Keratinocyte (primary cell): ENCODE measurements at regions not wholly inside any gene's neighbourhood (a gene's known extent, or its start where the extent isn't known, plus 50 kb on each side); places are given as distances from the start of the nearest gene placed in this dataset.

Experiments used
- DNase-seq: peaks from one replicate; pipeline ENCODE4 v3.0.0-alpha.2; 2011; ENCODE audit warnings: low read depth, missing footprints, low spot score
- FAIRE-seq: peaks from 2 replicates; lab custom pipeline; 2011; peaks lifted over from hg19 to GRCh38; lab: Jason Lieb, UNC
- H2AFZ ChIP-seq: 2 replicates; pipeline ENCODE4 v1.6.0; 2012; ENCODE audit warnings: low read length, control low read depth, inconsistent platforms; ENCODE audit not compliant: control insufficient read depth
- H3K27ac ChIP-seq: 2 replicates; pipeline ENCODE4 v1.5.1; 2011; ENCODE audit warnings: low read length; ENCODE audit not compliant: control insufficient read depth, insufficient read depth
- H3K27me3 ChIP-seq: 3 replicates; pipeline ENCODE4 v1.6.0; 2011; ENCODE audit warnings: low read length; ENCODE audit not compliant: control insufficient read depth, insufficient read depth; ENCODE audit errors: extremely low read depth
- H3K36me3 ChIP-seq, 2 experiments: 2 replicates in 1 of 2; 3 replicates in 1 of 2; pipeline ENCODE4 v1.5.1; 2011; ENCODE audit warnings: low read length in 2 of 2, mild to moderate bottlenecking in 1 of 2; ENCODE audit not compliant: control insufficient read depth in 2 of 2, insufficient read depth in 2 of 2; ENCODE audit errors: extremely low read depth in 1 of 2
- H3K4me1 ChIP-seq: 3 replicates; pipeline ENCODE4 v1.5.1; 2011; ENCODE audit warnings: low read length; ENCODE audit not compliant: control insufficient read depth, insufficient read depth; ENCODE audit errors: extremely low read depth
- H3K4me2 ChIP-seq: 3 replicates; pipeline ENCODE4 v1.6.0; 2011; ENCODE audit warnings: low read depth, low read length; ENCODE audit not compliant: control insufficient read depth, insufficient read depth; ENCODE audit errors: extremely low read depth
- H3K4me3 ChIP-seq, 3 experiments: fragments of 200-600 bp in 1 of 3; sonication (generic) in 1 of 3; 2 replicates in 2 of 3; 3 replicates in 1 of 3; pipeline ENCODE4 v1.5.1; 2011 to 2016; ENCODE audit warnings: low read length in 3 of 3, mild to moderate bottlenecking in 3 of 3, control low read depth in 2 of 3, inconsistent platforms in 1 of 3, low read depth in 1 of 3, mixed read lengths in 1 of 3, mixed run types in 1 of 3, moderate library complexity in 1 of 3; ENCODE audit not compliant: control insufficient read depth in 2 of 3, insufficient read depth in 2 of 3; ENCODE audit errors: extremely low read depth in 1 of 3
- H3K79me2 ChIP-seq: 2 replicates; pipeline ENCODE4 v1.6.0; 2012; ENCODE audit warnings: low read length; ENCODE audit not compliant: control insufficient read depth, insufficient read depth
- H3K9ac ChIP-seq: 3 replicates; pipeline ENCODE4 v1.6.0; 2011; ENCODE audit warnings: low read length; ENCODE audit not compliant: control insufficient read depth, insufficient read depth; ENCODE audit errors: extremely low read depth
- H3K9me1 ChIP-seq: 3 replicates; pipeline ENCODE4 v1.6.0; 2011; ENCODE audit warnings: low read length; ENCODE audit not compliant: control insufficient read depth, insufficient read depth; ENCODE audit errors: extremely low read depth
- H3K9me3 ChIP-seq: 2 replicates; pipeline ENCODE4 v1.5.1; 2012; ENCODE audit warnings: low read depth, low read length; ENCODE audit not compliant: control insufficient read depth
- H4K20me1 ChIP-seq: 3 replicates; pipeline ENCODE4 v1.6.0; 2011; ENCODE audit warnings: low read length; ENCODE audit not compliant: control insufficient read depth, insufficient read depth; ENCODE audit errors: extremely low read depth
- EZH2 ChIP-seq: IDR thresholded peaks from one replicate; pipeline ENCODE4 v1.6.1; 2012; ENCODE audit warnings: inconsistent platforms, mild to moderate bottlenecking, low read length, moderate library complexity
- dilution Hi-C: fragments of 300-500 bp; cut with MboI; formaldehyde crosslinking; loops from one replicate; pipeline ENCODE4 v1.7.0; 2020; ENCODE audit warnings: low sequenced_read_pairs; ENCODE audit not compliant: extremely low pct_ligation_motif_present
- TF ChIP-seq, protein P1 (sequence below), 3 experiments: IDR thresholded peaks in 1 of 3; conservative IDR thresholded peaks in 1 of 3; optimal IDR thresholded peaks in 1 of 3; 2 replicates in 2 of 3; 3 replicates in 1 of 3; pipeline versions ENCODE3 to v1.5.1; 2011; ENCODE audit warnings: low read length in 3 of 3, mild to moderate bottlenecking in 3 of 3, moderate library complexity in 2 of 3, control low read depth in 1 of 3, inconsistent platforms in 1 of 3; ENCODE audit not compliant: insufficient read depth in 2 of 3; ENCODE audit errors: extremely low read depth in 1 of 3

DNA sequence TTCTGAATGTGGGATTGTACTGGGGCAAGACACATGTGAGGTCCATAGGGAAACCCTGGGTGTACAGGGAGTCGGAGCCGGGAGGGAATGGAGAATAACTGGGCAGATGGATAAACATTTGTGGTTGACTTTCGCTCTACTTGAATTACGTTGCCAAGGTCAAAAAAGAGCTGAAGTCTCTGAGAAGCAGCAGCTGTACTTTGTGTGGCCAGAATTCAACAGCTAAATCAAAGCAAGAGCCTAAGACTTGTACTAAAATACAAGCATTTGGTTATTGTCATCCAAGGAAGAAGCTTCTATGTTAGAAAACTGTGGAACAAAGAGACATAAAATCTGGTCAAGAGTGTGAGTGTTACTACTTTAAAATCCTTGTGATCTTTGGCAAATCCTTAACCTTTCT is 457.2 kb downstream of the ARL4A start:
- Histone ChIP-seq H3K9me1 (no peaks in the 10 kb centered on the region), H3K36me3 (no peaks in the 10 kb centered on the region), H2AFZ (no peak overlapping the region), H3K9me3 (no peaks in the 10 kb centered on the region), H4K20me1 (no peaks in the 10 kb centered on the region), H3K79me2 (no peaks in the 10 kb centered on the region), H3K4me1 (no peaks in the 10 kb centered on the region), H3K27ac (no peak overlapping the region), H3K9ac (no peak overlapping the region), H3K27me3 (no peaks in the 10 kb centered on the region), H3K4me2 (no peak overlapping the region), H3K4me3 (no peak overlapping the region)
- dilution Hi-C loops, result no loop called here
- no peak for DNase-seq
- no peak for FAIRE-seq
- TF ChIP-seq, protein P1, sequence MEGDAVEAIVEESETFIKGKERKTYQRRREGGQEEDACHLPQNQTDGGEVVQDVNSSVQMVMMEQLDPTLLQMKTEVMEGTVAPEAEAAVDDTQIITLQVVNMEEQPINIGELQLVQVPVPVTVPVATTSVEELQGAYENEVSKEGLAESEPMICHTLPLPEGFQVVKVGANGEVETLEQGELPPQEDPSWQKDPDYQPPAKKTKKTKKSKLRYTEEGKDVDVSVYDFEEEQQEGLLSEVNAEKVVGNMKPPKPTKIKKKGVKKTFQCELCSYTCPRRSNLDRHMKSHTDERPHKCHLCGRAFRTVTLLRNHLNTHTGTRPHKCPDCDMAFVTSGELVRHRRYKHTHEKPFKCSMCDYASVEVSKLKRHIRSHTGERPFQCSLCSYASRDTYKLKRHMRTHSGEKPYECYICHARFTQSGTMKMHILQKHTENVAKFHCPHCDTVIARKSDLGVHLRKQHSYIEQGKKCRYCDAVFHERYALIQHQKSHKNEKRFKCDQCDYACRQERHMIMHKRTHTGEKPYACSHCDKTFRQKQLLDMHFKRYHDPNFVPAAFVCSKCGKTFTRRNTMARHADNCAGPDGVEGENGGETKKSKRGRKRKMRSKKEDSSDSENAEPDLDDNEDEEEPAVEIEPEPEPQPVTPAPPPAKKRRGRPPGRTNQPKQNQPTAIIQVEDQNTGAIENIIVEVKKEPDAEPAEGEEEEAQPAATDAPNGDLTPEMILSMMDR (optimal IDR thresholded peaks at IDR 0.05 in 1 of 3, IDR thresholded peaks at IDR 0.05 in 1 of 3, conservative IDR thresholded peaks at IDR 0.05 in 1 of 3; ENCODE audit: extremely low read depth in 1 of 3, insufficient read depth in 2 of 3, low read length in 3 of 3), result no peak
- TF ChIP-seq EZH2, result no peak

DNA sequence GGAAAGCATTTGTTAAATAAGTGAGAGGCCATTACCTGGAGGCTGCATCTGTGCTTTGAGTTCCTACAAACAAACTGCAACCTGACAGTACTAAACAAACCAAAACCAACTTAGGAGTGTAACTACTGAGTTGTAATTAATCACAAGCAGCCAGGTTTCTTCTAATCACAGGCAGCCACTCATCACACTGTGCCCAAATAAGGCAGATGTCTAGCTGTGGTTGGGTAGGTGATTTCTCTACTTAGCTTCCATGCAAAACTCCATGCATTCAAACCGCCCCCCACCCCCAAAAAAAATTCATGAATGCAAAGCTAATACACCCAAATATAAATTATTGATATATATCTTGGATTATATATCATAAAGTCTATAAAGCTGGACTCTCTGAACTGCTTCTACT is 461.1 kb downstream of the ARL4A start:
- Histone ChIP-seq H3K27ac (no peak overlapping the region), H3K36me3 (no peaks in the 10 kb centered on the region), H3K4me1 (no peaks in the 10 kb centered on the region), H3K27me3 (no peaks in the 10 kb centered on the region), H3K9me3 (no peaks in the 10 kb centered on the region), H3K9me1 (no peaks in the 10 kb centered on the region), H3K4me2 (no peak overlapping the region), H3K9ac (no peak overlapping the region), H4K20me1 (no peaks in the 10 kb centered on the region), H3K4me3 (no peak overlapping the region), H3K79me2 (no peaks in the 10 kb centered on the region), H2AFZ (no peak overlapping the region)
- DNase-seq (no peak), FAIRE-seq (no peak)
- no peak for TF ChIP-seq EZH2
- TF ChIP-seq, protein P1 (optimal IDR thresholded peaks at IDR 0.05 in 1 of 3, IDR thresholded peaks at IDR 0.05 in 1 of 3, conservative IDR thresholded peaks at IDR 0.05 in 1 of 3; ENCODE audit: extremely low read depth in 1 of 3, insufficient read depth in 2 of 3, low read length in 3 of 3), result no peak
- dilution Hi-C loops, result no loop called here
